NOMO-1 treated with DMSO at 0.1 percent for 48 hours (cell line): ENCODE measurements at regions not wholly inside any gene's neighbourhood (a gene's known extent, or its start where the extent isn't known, plus 50 kb on each side); places are given as distances from the start of the nearest gene placed in this dataset.
"Not testable (repeated sequence)": the region's sequence is repeated elsewhere in the genome, so short reads cannot be mapped to it uniquely, and the experiment has no call there.

Experiments used
- DNase-seq: peaks from one replicate; lab custom pipeline; 2025; ENCODE audit not compliant: unreplicated experiment; lab: John Stamatoyannopoulos, UW

GRCh38 chr12:28059668-28060067 lies 87.1 kb upstream of the PTHLH start:
- no peak for DNase-seq

GRCh38 chr12:28060871-28061270 lies 88.3 kb upstream of the PTHLH start:
- DNase-seq, result no peak

DNA sequence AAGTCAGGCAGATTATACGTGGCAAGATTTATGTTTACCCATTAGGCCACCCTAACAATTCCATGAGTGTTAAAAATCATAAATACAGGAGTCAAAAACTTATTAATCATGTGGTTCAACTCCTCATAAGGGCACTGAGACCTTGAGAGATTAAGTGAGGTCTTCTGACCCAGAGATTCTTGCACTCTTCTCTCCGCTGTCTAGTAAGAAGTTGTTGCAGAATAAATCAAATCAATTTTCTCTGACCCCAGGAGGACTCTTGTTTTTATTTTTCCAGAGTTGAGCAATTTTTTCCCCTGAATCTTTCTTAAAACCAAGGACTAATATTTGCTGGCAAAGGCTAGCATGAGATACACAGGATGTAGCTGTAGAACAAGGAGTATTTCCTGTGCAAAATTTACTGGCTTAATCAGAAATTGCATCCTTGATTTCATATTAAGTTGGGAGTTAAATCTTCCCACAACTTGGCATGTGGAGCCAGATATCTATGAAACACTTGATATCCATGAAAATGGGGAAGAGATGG lies 90.9 kb upstream of the PTHLH start:
- no peak for DNase-seq

GRCh38 chr12:28065374-28065773 lies 92.8 kb upstream of the PTHLH start:
- no peak for DNase-seq

GRCh38 chr12:28065889-28066630 lies 93.5 kb upstream of the PTHLH start:
- no peak for DNase-seq

DNA sequence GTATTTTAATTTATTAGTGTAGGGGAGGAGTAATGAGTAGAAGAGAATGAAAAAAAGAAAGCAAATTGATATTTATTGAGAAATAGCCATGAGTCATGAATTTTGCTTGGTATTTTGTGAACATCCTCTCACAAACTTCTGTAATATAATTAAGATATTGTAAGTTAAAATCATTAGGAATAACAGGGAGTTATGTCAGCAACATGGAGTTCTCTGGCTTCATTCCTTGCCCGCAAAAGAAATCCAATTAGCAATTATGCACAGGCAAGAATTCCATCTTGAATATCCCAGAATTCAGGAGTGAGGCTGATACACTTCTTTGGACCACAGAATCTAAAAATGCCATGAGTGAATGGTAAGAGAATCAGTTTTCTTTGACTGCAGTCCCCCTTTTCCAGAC lies 94.3 kb upstream of the PTHLH start:
- DNase-seq, result no peak

DNA sequence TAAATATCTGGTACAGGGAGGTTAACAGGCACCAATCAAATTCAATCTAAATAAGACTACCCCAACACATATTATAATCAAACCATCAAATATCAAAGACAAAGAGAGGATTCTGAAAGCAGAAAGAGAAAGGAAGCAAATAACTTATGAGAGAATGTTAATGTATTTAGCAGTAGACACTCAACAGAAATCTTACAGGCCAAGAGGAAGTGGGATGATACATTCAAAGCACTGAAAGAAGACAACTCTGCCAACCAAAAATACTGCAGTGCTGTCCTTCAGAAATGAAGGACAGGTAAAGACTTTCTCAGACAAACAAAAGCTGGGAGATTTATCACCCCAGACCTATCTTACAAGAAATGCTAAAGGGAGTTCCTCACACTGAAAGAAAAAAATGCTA lies 95.9 kb upstream of the PTHLH start:
- DNase-seq, result no peak

DNA sequence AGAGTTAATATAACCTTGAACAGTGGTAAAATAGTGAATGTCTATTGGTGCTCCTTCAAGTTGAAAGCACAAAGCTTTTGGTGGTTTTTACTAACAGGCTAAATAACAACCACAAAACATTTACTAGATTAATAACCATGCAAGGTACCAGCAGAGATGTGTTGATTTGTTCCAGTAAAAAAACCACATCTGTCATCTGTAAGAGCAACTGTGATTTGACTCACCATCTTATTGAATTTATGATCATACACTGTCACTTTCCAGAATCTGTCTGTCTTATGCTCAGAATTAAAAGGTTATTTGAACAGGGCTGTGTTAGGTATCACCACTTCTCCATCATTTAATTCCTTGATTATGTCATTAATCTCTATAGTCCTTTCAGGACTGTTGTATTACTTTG lies 107.0 kb upstream of the PTHLH start:
- no peak for DNase-seq

- DNase-seq, result no peak
Measured at GRCh38 chr12:28082096-28082495, 108.2 kb upstream of the CCDC91 start.

DNA sequence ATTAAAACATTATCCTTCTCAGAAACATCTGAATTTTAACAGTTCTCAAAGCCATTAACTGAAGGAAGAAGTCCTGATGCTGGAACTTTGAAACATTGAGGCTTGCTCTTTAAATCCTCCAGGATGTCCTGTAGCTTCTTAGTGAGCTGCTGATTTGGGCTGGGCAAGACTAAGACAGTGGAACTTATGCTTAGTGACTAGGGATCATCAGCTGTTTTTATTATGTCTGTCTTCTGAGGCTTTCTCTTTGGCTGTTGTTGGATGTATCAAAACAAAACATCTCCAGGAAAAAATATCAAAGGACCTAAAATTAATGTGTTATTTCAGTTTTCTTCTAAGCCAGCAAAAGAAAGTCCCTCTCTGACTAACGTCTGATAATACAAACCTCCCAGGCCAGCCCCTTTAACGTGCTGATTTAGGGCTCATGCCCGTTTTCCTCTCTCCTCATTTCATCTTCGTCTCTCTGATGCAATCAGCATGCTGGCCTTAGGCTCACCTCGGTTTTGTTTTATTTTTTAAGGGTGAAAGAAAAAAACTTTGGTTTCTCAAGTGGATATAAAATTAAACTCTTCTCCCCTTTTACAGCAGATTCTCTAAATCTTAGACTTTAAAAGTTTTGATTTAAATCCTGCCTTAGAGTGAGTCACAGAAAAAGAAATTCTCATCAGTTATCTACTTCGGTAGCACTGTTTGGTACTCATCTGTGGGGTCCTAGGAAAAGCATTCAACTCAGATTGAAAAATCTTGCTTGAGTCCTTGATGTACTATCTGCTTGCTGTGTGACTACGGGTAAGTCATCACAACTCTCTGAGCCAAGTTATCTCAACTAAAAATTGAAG lies 106.2 kb upstream of the CCDC91 start:
- no peak for DNase-seq

GRCh38 chr12:28086521-28087155 lies 103.6 kb upstream of the CCDC91 start:
- no peak for DNase-seq

DNA sequence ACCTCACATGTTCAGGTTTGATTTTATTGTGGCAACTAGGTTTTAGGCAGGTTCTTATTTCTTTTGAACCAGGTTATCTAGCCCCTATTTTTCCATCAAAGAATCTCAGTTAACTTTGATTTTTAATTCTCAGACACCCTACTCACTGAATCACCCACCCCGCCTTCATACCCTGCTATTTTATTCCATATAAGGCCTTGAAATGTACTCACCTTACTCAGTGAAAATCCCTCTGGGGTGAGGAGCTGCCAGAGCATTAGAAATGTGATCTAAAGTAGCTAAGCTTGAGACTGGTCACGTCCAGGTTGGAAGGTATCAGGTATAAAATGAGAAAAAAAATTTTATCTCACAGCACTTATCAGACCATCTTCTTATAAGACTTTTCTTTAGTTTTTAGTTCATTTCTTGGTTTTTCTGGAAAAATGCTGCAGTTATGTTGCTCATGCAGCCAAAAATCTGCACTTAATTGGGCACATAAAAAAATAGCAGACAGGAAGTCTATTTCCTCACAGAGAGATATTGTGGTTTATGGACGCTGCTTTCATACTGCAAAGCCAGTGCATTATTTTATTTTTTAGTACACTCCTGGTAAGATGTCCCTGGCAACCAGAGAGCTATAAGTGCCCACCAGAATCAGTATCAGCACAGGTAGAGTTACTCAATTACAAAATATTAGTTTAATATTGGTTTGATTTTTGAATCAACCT lies 101.5 kb upstream of the CCDC91 start:
- peak; percentile 4 for DNase-seq

DNA sequence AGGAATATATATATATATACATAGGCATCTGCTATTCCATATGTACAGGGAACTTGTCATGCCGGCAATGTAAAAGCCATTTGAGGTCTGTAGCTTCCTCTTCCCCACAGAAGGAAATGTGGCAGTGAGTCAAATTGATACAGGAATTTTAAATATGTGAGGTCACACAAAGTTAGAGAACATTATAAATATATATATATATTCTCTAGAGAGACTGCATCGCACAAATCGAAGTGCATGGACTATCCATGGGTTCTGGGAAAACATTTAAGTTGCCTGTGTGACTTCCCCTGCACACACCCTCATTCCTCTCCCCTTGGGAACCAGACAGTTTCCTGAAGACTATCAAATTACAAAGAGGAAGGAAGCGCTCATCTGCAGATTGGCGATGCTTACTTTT lies 100.9 kb upstream of the CCDC91 start:
- peak; percentile 26 for DNase-seq

GRCh38 chr12:28090835-28091234 lies 99.4 kb upstream of the CCDC91 start:
- no peak for DNase-seq

DNA sequence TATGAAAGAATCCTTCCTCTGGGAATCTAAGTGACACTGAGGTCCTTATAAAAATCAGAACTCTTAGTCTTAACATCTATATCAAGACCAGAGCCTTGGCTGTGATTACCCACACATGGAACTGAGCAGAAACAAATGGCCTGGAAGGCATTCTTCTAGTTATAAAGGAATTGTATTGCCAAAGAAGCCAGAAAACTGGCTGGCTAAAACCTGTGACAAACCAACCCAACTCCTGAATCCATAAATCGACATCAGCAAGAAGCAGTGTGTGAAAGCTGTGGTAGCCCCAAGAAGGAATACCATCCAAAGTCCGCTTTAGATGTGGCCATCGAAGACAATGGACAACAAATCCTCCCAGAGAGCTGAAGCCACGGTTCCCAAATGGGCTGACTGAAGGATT lies 97.9 kb upstream of the CCDC91 start:
- DNase-seq, result no peak

DNA sequence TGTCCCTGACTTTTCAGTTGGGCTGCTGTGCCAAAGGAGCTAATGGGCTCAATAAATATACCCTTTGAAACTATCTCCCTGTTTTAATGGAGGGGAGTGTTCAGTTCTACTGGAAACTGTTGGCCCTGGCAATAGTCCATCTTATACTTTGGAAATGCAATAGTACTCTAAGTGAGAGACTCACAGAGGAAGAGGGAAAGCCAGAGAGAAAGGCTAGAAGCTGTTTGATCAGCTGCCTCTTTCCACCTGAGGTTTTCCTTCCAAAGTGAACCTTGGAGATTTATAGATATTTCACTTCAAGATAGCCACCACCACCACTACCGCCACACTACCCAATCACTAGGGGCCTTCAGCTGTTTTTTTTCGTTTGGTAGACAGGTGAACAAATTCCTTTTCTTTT lies 93.6 kb upstream of the CCDC91 start:
- DNase-seq, result no peak

- DNase-seq, result no peak
Measured at GRCh38 chr12:28097221-28097620, 93.0 kb upstream of the CCDC91 start.

GRCh38 chr12:28099245-28099644 lies 91.0 kb upstream of the CCDC91 start:
- DNase-seq, result not testable (repeated sequence)

DNA sequence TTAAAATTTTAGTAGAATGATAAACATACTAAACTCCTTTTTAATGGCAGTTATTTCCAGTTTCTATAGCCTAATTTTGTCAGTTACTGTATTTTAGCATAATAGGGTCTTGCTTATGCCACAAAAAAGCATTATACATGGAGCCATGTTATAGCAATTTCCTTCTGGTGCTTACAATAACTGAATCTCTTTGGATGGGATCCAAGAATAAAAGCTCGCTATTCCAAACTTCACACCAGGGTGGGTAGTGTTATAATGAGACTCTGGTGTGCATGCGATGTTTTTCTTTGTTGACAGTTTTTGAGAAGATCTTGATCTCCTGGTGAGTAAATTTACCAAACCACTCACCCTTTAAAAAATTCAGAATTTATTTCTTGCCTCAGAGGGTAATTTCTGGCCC lies 90.4 kb upstream of the CCDC91 start:
- no peak for DNase-seq

DNA sequence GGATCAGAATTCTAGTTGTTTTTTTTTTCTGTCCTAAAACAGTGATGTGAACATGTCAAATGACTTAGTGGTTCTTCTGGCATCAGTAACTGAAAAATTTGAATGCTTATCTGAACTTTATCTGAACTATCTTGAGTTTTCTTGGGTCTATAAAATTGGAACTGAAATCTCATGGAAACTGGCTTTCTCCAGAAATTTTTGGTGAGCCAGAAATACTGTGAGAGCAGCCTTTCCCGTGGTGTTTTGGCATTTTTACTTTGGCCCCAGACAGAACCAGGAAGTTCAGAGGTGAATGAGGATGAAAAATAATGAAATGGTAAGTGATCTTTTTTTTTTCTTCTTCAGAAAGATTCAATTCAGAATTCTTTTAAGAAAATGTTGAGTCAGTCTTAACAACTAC lies 89.5 kb upstream of the CCDC91 start:
- no peak for DNase-seq

DNA sequence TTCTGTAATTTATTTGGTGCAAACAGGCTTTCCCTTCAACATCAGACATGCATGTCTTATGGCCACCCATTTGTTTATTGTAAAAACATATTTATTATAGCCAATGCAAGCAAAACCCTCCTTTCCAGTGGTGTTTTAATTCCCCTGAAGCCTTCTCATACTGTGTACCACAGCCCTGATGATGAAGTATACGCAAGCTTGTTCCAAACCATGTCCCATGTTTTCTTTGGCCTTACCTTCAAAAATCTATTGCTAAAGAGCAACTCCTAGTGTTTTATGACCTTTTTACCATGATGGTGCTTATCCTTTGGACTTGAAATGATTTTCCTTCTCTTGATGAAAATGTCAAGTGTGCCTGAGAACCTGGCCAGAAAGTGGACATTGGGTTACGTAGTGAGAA lies 85.9 kb upstream of the CCDC91 start:
- no peak for DNase-seq
